Hematopoietic multipotent progenitor cell treated with erythropoietin and hydrocortisone succinate and interleukin-3 and kit ligand, for 6 days (in vitro differentiated cells): ENCODE measurements at regions not wholly inside any gene's neighbourhood (a gene's known extent, or its start where the extent isn't known, plus 50 kb on each side); places are given as distances from the start of the nearest gene placed in this dataset.

Experiments used
- DNase-seq: peaks from one replicate; pipeline ENCODE4 v3.0.0-alpha.2; 2015

- no peak for DNase-seq
Measured at GRCh38 chr6:85396159-85396808, 53.6 kb upstream of the NT5E start.

GRCh38 chr6:85395746-85396145, 54.1 kb upstream of the NT5E start:
- no peak for DNase-seq

- no peak for DNase-seq
Measured at GRCh38 chr6:85394853-85395538, 54.9 kb upstream of the NT5E start.

- no peak for DNase-seq
Measured at GRCh38 chr6:85394199-85394598, 55.7 kb upstream of the NT5E start.

GRCh38 chr6:85392379-85392778, 57.5 kb upstream of the NT5E start:
- DNase-seq, result no peak

GRCh38 chr6:85390775-85391174, 59.1 kb upstream of the NT5E start:
- DNase-seq, result no peak

GRCh38 chr6:85390105-85390728, 59.7 kb upstream of the NT5E start:
- DNase-seq, result no peak

- no peak for DNase-seq
Measured at GRCh38 chr6:85389151-85389797, 60.6 kb upstream of the NT5E start.

- no peak for DNase-seq
Measured at GRCh38 chr6:85388531-85388930, 61.4 kb upstream of the NT5E start.

GRCh38 chr6:85385636-85386315, 64.1 kb upstream of the NT5E start:
- no peak for DNase-seq

GRCh38 chr6:85383042-85383441, 66.8 kb upstream of the NT5E start:
- no peak for DNase-seq

GRCh38 chr6:85382541-85382940, 67.3 kb upstream of the NT5E start:
- DNase-seq, result no peak

GRCh38 chr6:85372915-85373270, 77.0 kb upstream of the NT5E start:
- no peak for DNase-seq

- DNase-seq, result no peak
Measured at GRCh38 chr6:85372188-85372914, 77.5 kb upstream of the NT5E start.

GRCh38 chr6:85368631-85369030, 81.3 kb upstream of the NT5E start:
- no peak for DNase-seq

- no peak for DNase-seq
Measured at GRCh38 chr6:85364344-85364743, 85.5 kb upstream of the NT5E start.

GRCh38 chr6:85363870-85364269, 86.0 kb upstream of the NT5E start:
- no peak for DNase-seq

GRCh38 chr6:85362652-85363310, 87.1 kb upstream of the NT5E start:
- DNase-seq, result no peak

GRCh38 chr6:85361643-85362014, 88.3 kb upstream of the NT5E start:
- DNase-seq, result no peak

- DNase-seq, result no peak
Measured at GRCh38 chr6:85360794-85361642, 88.9 kb upstream of the NT5E start.

- no peak for DNase-seq
Measured at GRCh38 chr6:85357651-85358050, 92.2 kb upstream of the NT5E start.
